ENCODE measurements at regions not wholly inside any gene's neighbourhood (a gene's known extent, or its start where the extent isn't known, plus 50 kb on each side); places are given as distances from the start of the nearest gene placed in this dataset.

GRCh38 chr6:63371104-63371715, 51.4 kb upstream of the LGSN start:
- H3K4me3 ChIP-seq (ENCODE audit: low read depth, low read length) = no peak overlapping the region
- no peak for DNase-seq (ENCODE audit: low read depth)
- TF ChIP-seq CTCF (IDR thresholded peaks at IDR 0.05; ENCODE audit: low read depth, low read length, missing control alignments) = no peak

- H3K4me3 ChIP-seq (ENCODE audit: low read depth, low read length) = no peak overlapping the region
- DNase-seq (ENCODE audit: low read depth) = no peak
- no peak for TF ChIP-seq CTCF (IDR thresholded peaks at IDR 0.05; ENCODE audit: low read depth, low read length, missing control alignments)
Observed at GRCh38 chr6:63372951-63373533, 53.3 kb upstream of the LGSN start.

- H3K4me3 ChIP-seq (ENCODE audit: low read depth, low read length) = no peak overlapping the region
- no peak for DNase-seq (ENCODE audit: low read depth)
- no peak for TF ChIP-seq CTCF (IDR thresholded peaks at IDR 0.05; ENCODE audit: low read depth, low read length, missing control alignments)
Observed at GRCh38 chr6:63389191-63389844, 69.5 kb upstream of the LGSN start.

- no peak for TF ChIP-seq CTCF (IDR thresholded peaks at IDR 0.05; ENCODE audit: low read depth, low read length, missing control alignments)
- no peak for DNase-seq (ENCODE audit: low read depth)
- H3K4me3 ChIP-seq (ENCODE audit: low read depth, low read length) = no peak overlapping the region
Observed at GRCh38 chr6:63391203-63391970, 71.6 kb upstream of the LGSN start.

GRCh38 chr6:63392092-63392724, 72.4 kb upstream of the LGSN start:
- no peak for DNase-seq (ENCODE audit: low read depth)
- TF ChIP-seq CTCF (IDR thresholded peaks at IDR 0.05; ENCODE audit: low read depth, low read length, missing control alignments) = no peak
- no peak overlapping the region for H3K4me3 ChIP-seq (ENCODE audit: low read depth, low read length)

GRCh38 chr6:63394656-63395308, 75.0 kb upstream of the LGSN start:
- H3K4me3 ChIP-seq (ENCODE audit: low read depth, low read length) = no peak overlapping the region
- DNase-seq (ENCODE audit: low read depth) = no peak
- no peak for TF ChIP-seq CTCF (IDR thresholded peaks at IDR 0.05; ENCODE audit: low read depth, low read length, missing control alignments)

Measured in GM12864 (cell line).